WTC11 (cell line): ENCODE measurements at regions not wholly inside any gene's neighbourhood (a gene's known extent, or its start where the extent isn't known, plus 50 kb on each side); places are given as distances from the start of the nearest gene placed in this dataset.

Experiments
- ATAC-seq: fragments of 200-7000 bp; cut with Tn5 transposase; 2 replicates; pipeline ENCODE4 v1.10.0; 2021; ENCODE audit warnings: mild to moderate bottlenecking, moderate library complexity
- CTCF ChIA-PET: fragments of 300-600 bp; sonication (Branson Sonifier 250); formaldehyde crosslinking; loops from one replicate; lab custom pipeline; 2021; ENCODE audit warnings: antibody characterized with exemption; lab: Charles Lee
- POLR2A ChIA-PET: fragments of 350-600 bp; sonication (Branson Sonifier 250); formaldehyde crosslinking; loops from one replicate; lab custom pipeline; 2021; ENCODE audit warnings: antibody characterized with exemption; lab: Charles Lee
- DNase-seq: peaks from one replicate; pipeline ENCODE4 v3.0.0; 2021; ENCODE audit warnings: low spot score
- H3K27ac Mint-ChIP-seq: 2 replicates; pipeline ENCODE4 v1.8.0; 2021; ENCODE audit warnings: mixed read lengths
- H3K27me3 Mint-ChIP-seq: 2 replicates; pipeline ENCODE4 v1.8.0; 2021; ENCODE audit warnings: low read depth, mild to moderate bottlenecking, moderate library complexity, mixed read lengths
- H3K36me3 Mint-ChIP-seq: 2 replicates; pipeline ENCODE4 v1.8.0; 2021; ENCODE audit warnings: mixed read lengths
- H3K4me1 Mint-ChIP-seq: 2 replicates; pipeline ENCODE4 v1.8.0; 2022; ENCODE audit warnings: mixed read lengths
- H3K4me3 Mint-ChIP-seq: 2 replicates; pipeline ENCODE4 v1.8.0; 2021; ENCODE audit warnings: mild to moderate bottlenecking, moderate library complexity, mixed read lengths
- H3K9me3 Mint-ChIP-seq: 2 replicates; pipeline ENCODE4 v1.8.0; 2021; ENCODE audit warnings: mixed read lengths
- EMX1 ChIP-seq: fragments of 250-450 bp; sonication (Bioruptor Pico); IDR thresholded peaks from 2 replicates; pipeline ENCODE4 v1.8.0; 2021; ENCODE audit warnings: mild to moderate bottlenecking
- ERG ChIP-seq: fragments of 250-450 bp; sonication (Bioruptor Pico); IDR thresholded peaks from 2 replicates; pipeline ENCODE4 v1.8.0; 2021; ENCODE audit warnings: mild to moderate bottlenecking
- FOXJ3 ChIP-seq: sonication (generic); formaldehyde crosslinking; IDR thresholded peaks from 2 replicates; pipeline ENCODE4 v1.9.0; 2021; ENCODE audit warnings: missing genetic modification reagents, mild to moderate bottlenecking, borderline replicate concordance
- FOXK1 ChIP-seq: sonication (generic); formaldehyde crosslinking; IDR thresholded peaks from 2 replicates; pipeline ENCODE4 v1.8.0; 2022; ENCODE audit warnings: mild to moderate bottlenecking, moderate library complexity, missing genetic modification reagents
- GABPB1 ChIP-seq: sonication (generic); formaldehyde crosslinking; IDR thresholded peaks from 2 replicates; pipeline ENCODE4 v1.8.1; 2023; ENCODE audit warnings: mild to moderate bottlenecking, missing genetic modification reagents
- IRF1 ChIP-seq: sonication (generic); formaldehyde crosslinking; IDR thresholded peaks from 2 replicates; pipeline ENCODE4 v1.8.0; 2023; ENCODE audit warnings: missing genetic modification reagents
- PRDM15 ChIP-seq: sonication (generic); formaldehyde crosslinking; IDR thresholded peaks from 2 replicates; pipeline ENCODE4 v1.8.0; 2022; ENCODE audit warnings: missing genetic modification reagents
- ZBTB21 ChIP-seq: sonication (generic); formaldehyde crosslinking; IDR thresholded peaks from 2 replicates; pipeline ENCODE4 v1.8.1; 2023; ENCODE audit warnings: mild to moderate bottlenecking, missing genetic modification reagents, borderline replicate concordance
- ZNF219 ChIP-seq: sonication (generic); formaldehyde crosslinking; IDR thresholded peaks from 2 replicates; pipeline ENCODE4 v1.8.0; 2023; ENCODE audit warnings: missing genetic modification reagents, mild to moderate bottlenecking, borderline replicate concordance
- ZNF512 ChIP-seq: sonication (generic); formaldehyde crosslinking; IDR thresholded peaks from 2 replicates; pipeline ENCODE4 v1.8.1; 2022; ENCODE audit warnings: missing genetic modification reagents, borderline replicate concordance

GRCh38 chr4:54913751-54914526 lies 211.5 kb downstream of the KDR start (continued):
- no peak for TF ChIP-seq ZBTB21 (CRISPR knock-in tag)
- TF ChIP-seq, all 79 proteins: peak for 0

- CTCF ChIA-PET = no interaction called here
Measured at GRCh38 chr4:54912155-54912554, 213.2 kb downstream of the KDR start.

More at GRCh38 chr4:54912155-54912554, 213.2 kb downstream of the KDR start:
- H3K27me3 Mint-ChIP-seq = no peaks in the 10 kb centered on the region
- H3K4me1 Mint-ChIP-seq = peaks cover 20% of the 10 kb centered on the region
- ATAC-seq (peak; percentile 75), DNase-seq (no peak)
- H3K36me3 Mint-ChIP-seq = peaks cover 11% of the 10 kb centered on the region
- no peak overlapping the region for H3K4me3 Mint-ChIP-seq
- no peak overlapping the region for H3K27ac Mint-ChIP-seq
- POLR2A ChIA-PET = no interaction called here
- no peak for TF ChIP-seq GABPB1 (CRISPR knock-in tag)
- no peak for TF ChIP-seq FOXJ3 (CRISPR knock-in tag)
- no peak for TF ChIP-seq PRDM15 (CRISPR knock-in tag)
- TF ChIP-seq EMX1 = no peak
- no peak for TF ChIP-seq ZNF512 (CRISPR knock-in tag)
- TF ChIP-seq ZNF219 = no peak
- TF ChIP-seq ERG (CRISPR knock-in tag) = no peak
- no peak for TF ChIP-seq IRF1 (CRISPR knock-in tag)
- TF ChIP-seq FOXK1 (CRISPR knock-in tag) = no peak
- H3K9me3 Mint-ChIP-seq = peaks cover 18% of the 10 kb centered on the region
